ENCODE measurements at regions not wholly inside any gene's neighbourhood (a gene's known extent, or its start where the extent isn't known, plus 50 kb on each side); places are given as distances from the start of the nearest gene placed in this dataset.

DNA sequence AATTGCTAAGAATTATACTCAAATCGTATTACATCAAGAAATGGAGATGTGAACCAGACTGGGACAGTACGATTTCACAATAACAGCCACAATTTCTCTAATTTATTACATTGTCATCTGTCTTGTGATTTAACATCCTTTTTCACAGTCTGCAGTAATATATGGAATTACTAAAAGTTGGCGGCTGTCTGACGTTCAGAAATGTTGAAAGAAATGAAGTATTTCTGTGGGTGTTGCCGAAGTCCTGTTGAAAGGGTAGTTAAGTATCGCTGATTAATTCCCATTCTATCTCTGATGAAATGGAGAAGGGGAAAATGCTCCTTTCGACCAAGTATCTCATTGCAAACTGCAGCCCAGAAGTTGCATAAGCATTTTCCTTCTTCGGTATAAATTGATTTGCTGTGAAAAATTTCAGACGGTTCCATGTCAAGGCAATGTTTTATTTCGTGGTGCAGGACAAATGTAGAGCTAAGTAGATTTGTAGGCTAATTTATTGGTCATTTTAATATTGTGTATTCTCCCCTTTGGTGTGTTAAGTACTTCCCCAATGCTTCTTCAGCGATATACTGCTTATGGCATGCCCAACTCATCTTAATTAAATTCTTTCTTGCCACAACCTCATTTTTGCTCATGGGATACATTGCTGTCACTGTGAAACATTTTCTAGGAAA lies 775.2 kb upstream of the RBFOX1 start:
- TF ChIP-seq MAZ (IDR thresholded peaks at IDR 0.05; ENCODE audit: borderline replicate concordance, low read depth, low read length) (no peak), FOS (IDR thresholded peaks at IDR 0.05; ENCODE audit: low read depth, low read length) (no peak), POLR2A (IDR thresholded peaks at IDR 0.05; ENCODE audit: low read depth, low read length) (no peak), MAFK (IDR thresholded peaks at IDR 0.05; ENCODE audit: low read depth, low read length) (no peak)
- TF ChIP-seq, protein P1, sequence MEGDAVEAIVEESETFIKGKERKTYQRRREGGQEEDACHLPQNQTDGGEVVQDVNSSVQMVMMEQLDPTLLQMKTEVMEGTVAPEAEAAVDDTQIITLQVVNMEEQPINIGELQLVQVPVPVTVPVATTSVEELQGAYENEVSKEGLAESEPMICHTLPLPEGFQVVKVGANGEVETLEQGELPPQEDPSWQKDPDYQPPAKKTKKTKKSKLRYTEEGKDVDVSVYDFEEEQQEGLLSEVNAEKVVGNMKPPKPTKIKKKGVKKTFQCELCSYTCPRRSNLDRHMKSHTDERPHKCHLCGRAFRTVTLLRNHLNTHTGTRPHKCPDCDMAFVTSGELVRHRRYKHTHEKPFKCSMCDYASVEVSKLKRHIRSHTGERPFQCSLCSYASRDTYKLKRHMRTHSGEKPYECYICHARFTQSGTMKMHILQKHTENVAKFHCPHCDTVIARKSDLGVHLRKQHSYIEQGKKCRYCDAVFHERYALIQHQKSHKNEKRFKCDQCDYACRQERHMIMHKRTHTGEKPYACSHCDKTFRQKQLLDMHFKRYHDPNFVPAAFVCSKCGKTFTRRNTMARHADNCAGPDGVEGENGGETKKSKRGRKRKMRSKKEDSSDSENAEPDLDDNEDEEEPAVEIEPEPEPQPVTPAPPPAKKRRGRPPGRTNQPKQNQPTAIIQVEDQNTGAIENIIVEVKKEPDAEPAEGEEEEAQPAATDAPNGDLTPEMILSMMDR (conservative IDR thresholded peaks at IDR 0.05; ENCODE audit: low read depth, low read length), result no peak
